Upper lobe of left lung (tissue), 4 donors: ENCODE measurements at regions not wholly inside any gene's neighbourhood (a gene's known extent, or its start where the extent isn't known, plus 50 kb on each side); places are given as distances from the start of the nearest gene placed in this dataset.

Source experiments
- EP300 ChIP-seq, 4 donors: sonication (generic); formaldehyde crosslinking; IDR thresholded peaks; one replicate each; pipeline ENCODE4 v1.5.1; 2017; ENCODE audit warnings: antibody characterized with exemption in 4 of 4, control low read depth in 2 of 4
- POLR2A ChIP-seq, 4 donors: fragments of 450-650 bp; IDR thresholded peaks; one replicate each; pipeline ENCODE4 v1.5.1; 2016 to 2017; ENCODE audit warnings: antibody characterized with exemption in 4 of 4, mild to moderate bottlenecking in 2 of 4
- POLR2AphosphoS5 ChIP-seq, 2 donors: sonication (generic); formaldehyde crosslinking; IDR thresholded peaks; one replicate each; pipeline ENCODE4 v1.5.1; 2017; ENCODE audit warnings: antibody characterized with exemption in 2 of 2
- TF ChIP-seq, protein P1 (sequence below), 6 experiments: fragments of 450-650 bp in 4 of 6; fragments of 200-600 bp in 2 of 6; sonication (generic) in 2 of 6; IDR thresholded peaks; one replicate each; pipeline ENCODE4 v1.5.1; 2016 to 2019; ENCODE audit warnings: antibody characterized with exemption in 6 of 6

DNA sequence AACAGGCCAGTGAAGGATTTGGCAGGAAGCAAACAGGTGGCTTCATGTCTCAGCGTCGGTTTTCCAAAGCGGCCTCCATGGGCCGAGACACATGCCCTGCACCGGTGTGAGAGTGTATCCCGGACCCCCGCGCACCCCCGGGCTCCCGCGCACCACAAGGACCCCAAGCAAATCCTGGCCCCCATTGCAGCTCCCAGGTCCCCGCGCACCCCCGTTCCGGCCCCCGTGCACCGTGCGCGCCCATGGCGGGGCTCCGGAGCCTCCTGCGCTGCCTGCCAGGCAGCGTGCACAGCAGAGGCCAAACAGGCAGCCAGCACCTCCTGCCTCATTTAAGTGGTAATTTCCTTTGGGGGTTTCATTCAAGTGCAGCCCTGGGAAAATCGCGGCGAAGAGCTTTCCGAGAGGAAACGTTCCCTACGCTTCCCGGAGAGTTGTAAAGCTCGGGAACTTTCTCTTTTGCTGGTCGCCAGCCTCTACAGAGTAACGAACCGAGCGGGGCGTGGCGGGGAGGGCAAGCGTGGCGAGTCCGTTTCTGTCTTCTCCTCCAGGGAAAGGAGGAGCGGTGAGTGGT lies 145.5 kb upstream of the SLC24A2 start:
- no peak for TF ChIP-seq POLR2A (IDR thresholded peaks at IDR 0.05)
- no peak for TF ChIP-seq POLR2AphosphoS5 (IDR thresholded peaks at IDR 0.05)
- TF ChIP-seq, protein P1, sequence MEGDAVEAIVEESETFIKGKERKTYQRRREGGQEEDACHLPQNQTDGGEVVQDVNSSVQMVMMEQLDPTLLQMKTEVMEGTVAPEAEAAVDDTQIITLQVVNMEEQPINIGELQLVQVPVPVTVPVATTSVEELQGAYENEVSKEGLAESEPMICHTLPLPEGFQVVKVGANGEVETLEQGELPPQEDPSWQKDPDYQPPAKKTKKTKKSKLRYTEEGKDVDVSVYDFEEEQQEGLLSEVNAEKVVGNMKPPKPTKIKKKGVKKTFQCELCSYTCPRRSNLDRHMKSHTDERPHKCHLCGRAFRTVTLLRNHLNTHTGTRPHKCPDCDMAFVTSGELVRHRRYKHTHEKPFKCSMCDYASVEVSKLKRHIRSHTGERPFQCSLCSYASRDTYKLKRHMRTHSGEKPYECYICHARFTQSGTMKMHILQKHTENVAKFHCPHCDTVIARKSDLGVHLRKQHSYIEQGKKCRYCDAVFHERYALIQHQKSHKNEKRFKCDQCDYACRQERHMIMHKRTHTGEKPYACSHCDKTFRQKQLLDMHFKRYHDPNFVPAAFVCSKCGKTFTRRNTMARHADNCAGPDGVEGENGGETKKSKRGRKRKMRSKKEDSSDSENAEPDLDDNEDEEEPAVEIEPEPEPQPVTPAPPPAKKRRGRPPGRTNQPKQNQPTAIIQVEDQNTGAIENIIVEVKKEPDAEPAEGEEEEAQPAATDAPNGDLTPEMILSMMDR (IDR thresholded peaks at IDR 0.05), result no peak
- no peak for TF ChIP-seq EP300 (IDR thresholded peaks at IDR 0.05)
